A549 (cell line): ENCODE measurements at regions not wholly inside any gene's neighbourhood (a gene's known extent, or its start where the extent isn't known, plus 50 kb on each side); places are given as distances from the start of the nearest gene placed in this dataset.

Source experiments
- ATAC-seq, 2 experiments: fragments of 200-7000 bp in 1 of 2; fragments of >200 bp in 1 of 2; cut with Nextera tagmentation in 1 of 2; cut with Tn5 transposase in 1 of 2; 3 replicates each; pipeline versions ENCODE4 v1.8.0 to v1.9.1; 2018 to 2020; ENCODE audit warnings: mild to moderate bottlenecking in 1 of 2, moderate library complexity in 1 of 2
- CTCF ChIA-PET: fragments of 300-600 bp; sonication (Branson Sonifier 250); formaldehyde crosslinking; extraction: SDS; loops from one replicate; lab custom pipeline; 2021; ENCODE audit warnings: antibody characterized with exemption, inconsistent platforms; lab: Yijun Ruan, JAX
- POLR2A ChIA-PET: fragments of 350-600 bp; formaldehyde crosslinking; extraction: SDS; loops from one replicate; lab custom pipeline; 2021; ENCODE audit warnings: antibody characterized with exemption, inconsistent platforms; lab: Yijun Ruan, JAX
- DNase-seq, 2 experiments: peaks; one replicate each; pipeline versions ENCODE4 v3.0.0 to v3.0.0-alpha.2; 2011 to 2016; ENCODE audit warnings: low read depth in 1 of 2, low spot score in 1 of 2
- FAIRE-seq: peaks from 2 replicates; lab custom pipeline; 2011; peaks lifted over from hg19 to GRCh38; lab: Jason Lieb, UNC
- H3K27ac ChIP-seq, 2 experiments: fragments of >200 bp; sonication (Bioruptor Twin); formaldehyde crosslinking; 3 replicates each; pipeline ENCODE4 v1.5.1; 2016 to 2017
- H3K4me1 ChIP-seq: fragments of >200 bp; sonication (Bioruptor Twin); formaldehyde crosslinking; 3 replicates; pipeline ENCODE4 v1.6.1; 2016
- H3K4me2 ChIP-seq: fragments of >200 bp; sonication (Bioruptor Twin); formaldehyde crosslinking; 3 replicates; pipeline ENCODE4 v1.6.1; 2016
- H3K4me3 ChIP-seq: fragments of >200 bp; sonication (Bioruptor Twin); formaldehyde crosslinking; 3 replicates; pipeline ENCODE4 v1.5.1; 2016
- H3K9me3 ChIP-seq: fragments of >200 bp; sonication (Bioruptor Twin); formaldehyde crosslinking; 3 replicates; pipeline ENCODE4 v1.6.1; 2016
- CHD4 ChIP-seq: fragments of 200-600 bp; sonication (generic); IDR thresholded peaks from 2 replicates; pipeline ENCODE4 v1.6.1; 2016; ENCODE audit warnings: antibody characterized with exemption, mild to moderate bottlenecking, borderline replicate concordance
- EHF ChIP-seq: fragments of 250-450 bp; sonication (Bioruptor Pico); IDR thresholded peaks from 2 replicates; pipeline ENCODE4 v1.5.0; 2020; ENCODE audit warnings: mild to moderate bottlenecking
- EHMT2 ChIP-seq: fragments of 200-600 bp; sonication (generic); IDR thresholded peaks from 2 replicates; pipeline ENCODE4 v1.6.1; 2016; ENCODE audit warnings: antibody characterized with exemption, low read depth, mild to moderate bottlenecking, moderate library complexity
- EP300 ChIP-seq, 2 experiments: fragments of >200 bp; sonication (Bioruptor Twin); formaldehyde crosslinking; IDR thresholded peaks; 2 replicates in 1 of 2; 3 replicates in 1 of 2; pipeline ENCODE4 v1.6.1; 2016 to 2017
- ESRRA ChIP-seq: fragments of 150-350 bp; IDR thresholded peaks from 2 replicates; pipeline ENCODE4 v1.6.1; 2014; ENCODE audit warnings: mild to moderate bottlenecking, low read length, borderline replicate concordance
- FOSL2 ChIP-seq, 2 experiments: fragments of 450-650 bp in 1 of 2; fragments of >200 bp in 1 of 2; sonication (Bioruptor Twin) in 1 of 2; formaldehyde crosslinking; IDR thresholded peaks; 2 replicates each; pipeline versions ENCODE4 v1.5.0 to v1.6.1; 2016 to 2020; ENCODE audit warnings: mild to moderate bottlenecking in 1 of 2, moderate library complexity in 1 of 2
- FOXS1 ChIP-seq: fragments of 250-450 bp; sonication (Bioruptor Pico); IDR thresholded peaks from 2 replicates; pipeline ENCODE4 v1.5.0; 2020; ENCODE audit warnings: mild to moderate bottlenecking, moderate library complexity
- GATA3 ChIP-seq: IDR thresholded peaks from 2 replicates; pipeline ENCODE4 v1.6.1; 2012; ENCODE audit warnings: borderline replicate concordance
- HDAC2 ChIP-seq: fragments of 200-600 bp; sonication (generic); IDR thresholded peaks from 2 replicates; pipeline ENCODE4 v1.6.1; 2016
- MYC ChIP-seq: IDR thresholded peaks from 2 replicates; pipeline ENCODE4 v1.6.1; 2012; ENCODE audit warnings: mild to moderate bottlenecking, inconsistent platforms, low read length, improper control_type of control experiment, borderline replicate concordance
- NFE2L2 ChIP-seq: fragments of 150-350 bp; conservative IDR thresholded peaks from 2 replicates; pipeline ENCODE4 v1.6.1; 2014; ENCODE audit warnings: low read length
- NR3C1 ChIP-seq: fragments of >200 bp; sonication (Bioruptor Twin); formaldehyde crosslinking; IDR thresholded peaks from 3 replicates; pipeline ENCODE4 v1.6.1; 2017
- PHF8 ChIP-seq: fragments of 200-600 bp; sonication (generic); IDR thresholded peaks from 2 replicates; pipeline ENCODE4 v1.6.1; 2016; ENCODE audit warnings: low read depth, mild to moderate bottlenecking, antibody characterized with exemption, moderate library complexity, borderline replicate concordance
- POLR2A ChIP-seq: IDR thresholded peaks from 2 replicates; pipeline ENCODE4 v1.6.1; 2012; ENCODE audit warnings: mild to moderate bottlenecking, low read length
- POLR2AphosphoS2 ChIP-seq: conservative IDR thresholded peaks from 2 replicates; pipeline ENCODE4 v1.6.1; 2012; ENCODE audit warnings: low read length, improper control_type of control experiment, inconsistent platforms
- RCOR1 ChIP-seq: fragments of 150-350 bp; IDR thresholded peaks from 2 replicates; pipeline ENCODE4 v1.6.1; 2014; ENCODE audit warnings: antibody characterized with exemption, low read length, low read depth
- SMC3 ChIP-seq: fragments of >200 bp; sonication (Bioruptor Twin); formaldehyde crosslinking; IDR thresholded peaks from 3 replicates; pipeline ENCODE4 v1.6.1; 2018; ENCODE audit warnings: inconsistent platforms
- SREBF2 ChIP-seq: fragments of 450-650 bp; IDR thresholded peaks from 2 replicates; pipeline ENCODE4 v1.6.1; 2014; ENCODE audit warnings: mild to moderate bottlenecking, moderate library complexity
- TFCP2L1 ChIP-seq: fragments of 250-450 bp; sonication (Bioruptor Pico); IDR thresholded peaks from 2 replicates; pipeline ENCODE4 v1.5.0; 2021; ENCODE audit warnings: mild to moderate bottlenecking
- TP53 ChIP-seq: fragments of 250-450 bp; sonication (Bioruptor Pico); IDR thresholded peaks from 2 replicates; pipeline ENCODE4 v1.5.0; 2021; ENCODE audit warnings: mild to moderate bottlenecking, moderate library complexity
- WGBS: methylation state at CpG from one replicate; pipeline ENCODE4 v1.1.6; 2017; ENCODE audit errors: missing lambda C conversion rate; 5-methylcytosine and 5-hydroxymethylcytosine counted together
- TF ChIP-seq, protein P1 (sequence below): IDR thresholded peaks from 2 replicates; pipeline ENCODE4 v1.6.1; 2012
- TF ChIP-seq, protein P2 (sequence below): fragments of >200 bp; sonication (Bioruptor Twin); formaldehyde crosslinking; IDR thresholded peaks from 3 replicates; pipeline ENCODE4 v1.6.1; 2016
- TF ChIP-seq, protein P3 (sequence below): fragments of 250-450 bp; sonication (Bioruptor Pico); IDR thresholded peaks from 2 replicates; pipeline ENCODE4 v1.5.0; 2021; ENCODE audit warnings: mild to moderate bottlenecking, moderate library complexity, borderline replicate concordance
- TF ChIP-seq, protein P4 (sequence below): fragments of 150-350 bp; IDR thresholded peaks from 2 replicates; pipeline ENCODE4 v1.6.1; 2014; ENCODE audit warnings: low read depth, mild to moderate bottlenecking, low read length

DNA sequence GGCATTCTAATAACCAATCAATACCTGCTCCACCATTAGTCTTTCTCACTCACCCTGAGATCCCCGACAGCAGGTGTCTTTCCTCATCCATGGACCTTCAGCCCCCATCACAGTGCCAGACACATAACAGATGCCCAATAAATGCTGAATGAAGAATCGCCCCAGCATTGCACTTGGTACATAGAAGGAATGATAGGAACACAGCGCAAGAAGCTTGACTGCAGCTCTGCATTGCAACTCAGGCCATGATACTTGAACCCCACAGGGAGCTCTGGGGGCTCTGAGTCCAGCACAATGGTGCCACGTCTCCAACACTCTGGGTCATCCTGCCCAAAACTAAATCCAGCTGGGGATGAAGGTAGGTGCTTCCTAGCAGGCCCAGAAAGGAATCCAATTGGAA is 355.0 kb upstream of the SLC30A5 start:
- H3K27ac ChIP-seq = no peak overlapping the region
- TF ChIP-seq NR3C1 (no peak), FOSL2 (IDR thresholded peaks at IDR 0.05) (no peak), FOSL2 (CRISPR knock-in tag; IDR thresholded peaks at IDR 0.05) (no peak), GATA3 (no peak)
- TF ChIP-seq, protein P1, sequence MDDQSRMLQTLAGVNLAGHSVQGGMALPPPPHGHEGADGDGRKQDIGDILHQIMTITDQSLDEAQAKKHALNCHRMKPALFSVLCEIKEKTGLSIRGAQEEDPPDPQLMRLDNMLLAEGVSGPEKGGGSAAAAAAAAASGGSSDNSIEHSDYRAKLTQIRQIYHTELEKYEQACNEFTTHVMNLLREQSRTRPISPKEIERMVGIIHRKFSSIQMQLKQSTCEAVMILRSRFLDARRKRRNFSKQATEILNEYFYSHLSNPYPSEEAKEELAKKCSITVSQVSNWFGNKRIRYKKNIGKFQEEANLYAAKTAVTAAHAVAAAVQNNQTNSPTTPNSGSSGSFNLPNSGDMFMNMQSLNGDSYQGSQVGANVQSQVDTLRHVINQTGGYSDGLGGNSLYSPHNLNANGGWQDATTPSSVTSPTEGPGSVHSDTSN = no peak
- 51% methylated on average over 4 of the region's 4 CpGs for WGBS
- CTCF ChIA-PET = interaction anchor here (0.9 to 1.5 kb wide), 2 partner anchors 14 to 15 kb away, joined by 3 read pairs; no protein-coding TSS in a partner anchor
- FAIRE-seq = no peak
- H3K4me1 ChIP-seq = no peaks in the 10 kb centered on the region
- ATAC-seq = no peak
- H3K4me3 ChIP-seq = no peak overlapping the region
- DNase-seq = no peak
- POLR2A ChIA-PET = no interaction called here
- no peak overlapping the region for H3K4me2 ChIP-seq
- no peaks in the 10 kb centered on the region for H3K9me3 ChIP-seq

DNA sequence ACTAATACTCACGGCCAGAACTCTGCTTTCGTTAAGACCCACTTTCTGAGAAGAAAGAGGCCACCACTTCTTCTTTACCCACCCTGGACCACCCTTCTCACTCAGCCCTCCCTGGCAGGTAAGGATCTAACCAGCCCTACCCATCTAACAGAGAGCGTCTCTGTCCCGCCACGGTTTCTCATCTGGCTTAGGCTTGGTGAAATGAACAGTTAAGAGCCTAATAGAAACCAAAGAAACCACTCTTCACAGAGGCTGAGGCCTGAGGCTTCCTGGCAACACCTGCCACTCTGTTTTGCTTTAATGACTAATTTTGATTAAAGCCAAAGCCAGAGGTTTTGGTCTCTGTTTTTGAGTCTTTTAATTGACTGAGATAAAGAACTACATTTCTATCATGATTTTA is 354.1 kb upstream of the SLC30A5 start:
- FAIRE-seq (no peak), DNase-seq (no peak), ATAC-seq (no peak)
- 73% methylated on average over 5 of the region's 5 CpGs for WGBS
- TF ChIP-seq, protein P2, sequence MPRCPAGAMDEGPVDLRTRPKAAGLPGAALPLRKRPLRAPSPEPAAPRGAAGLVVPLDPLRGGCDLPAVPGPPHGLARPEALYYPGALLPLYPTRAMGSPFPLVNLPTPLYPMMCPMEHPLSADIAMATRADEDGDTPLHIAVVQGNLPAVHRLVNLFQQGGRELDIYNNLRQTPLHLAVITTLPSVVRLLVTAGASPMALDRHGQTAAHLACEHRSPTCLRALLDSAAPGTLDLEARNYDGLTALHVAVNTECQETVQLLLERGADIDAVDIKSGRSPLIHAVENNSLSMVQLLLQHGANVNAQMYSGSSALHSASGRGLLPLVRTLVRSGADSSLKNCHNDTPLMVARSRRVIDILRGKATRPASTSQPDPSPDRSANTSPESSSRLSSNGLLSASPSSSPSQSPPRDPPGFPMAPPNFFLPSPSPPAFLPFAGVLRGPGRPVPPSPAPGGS = no peak
- no peak for TF ChIP-seq RCOR1
- no peak for TF ChIP-seq FOSL2 (IDR thresholded peaks at IDR 0.05)
- TF ChIP-seq FOSL2 (CRISPR knock-in tag; IDR thresholded peaks at IDR 0.05) = no peak
- TF ChIP-seq, protein P3, sequence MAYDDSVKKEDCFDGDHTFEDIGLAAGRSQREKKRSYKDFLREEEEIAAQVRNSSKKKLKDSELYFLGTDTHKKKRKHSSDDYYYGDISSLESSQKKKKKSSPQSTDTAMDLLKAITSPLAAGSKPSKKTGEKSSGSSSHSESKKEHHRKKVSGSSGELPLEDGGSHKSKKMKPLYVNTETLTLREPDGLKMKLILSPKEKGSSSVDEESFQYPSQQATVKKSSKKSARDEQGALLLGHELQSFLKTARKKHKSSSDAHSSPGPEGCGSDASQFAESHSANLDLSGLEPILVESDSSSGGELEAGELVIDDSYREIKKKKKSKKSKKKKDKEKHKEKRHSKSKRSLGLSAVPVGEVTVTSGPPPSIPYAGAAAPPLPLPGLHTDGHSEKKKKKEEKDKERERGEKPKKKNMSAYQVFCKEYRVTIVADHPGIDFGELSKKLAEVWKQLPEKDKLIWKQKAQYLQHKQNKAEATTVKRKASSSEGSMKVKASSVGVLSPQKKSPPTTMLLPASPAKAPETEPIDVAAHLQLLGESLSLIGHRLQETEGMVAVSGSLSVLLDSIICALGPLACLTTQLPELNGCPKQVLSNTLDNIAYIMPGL (CRISPR knock-in tag) = no peak
- no peak for TF ChIP-seq SREBF2
- TF ChIP-seq FOXS1 (CRISPR knock-in tag) = no peak
- no peak for TF ChIP-seq EP300 (IDR thresholded peaks at IDR 0.05)
- POLR2A ChIA-PET = no interaction called here
- H3K4me2 ChIP-seq = no peak overlapping the region
- H3K9me3 ChIP-seq = no peaks in the 10 kb centered on the region
- H3K4me1 ChIP-seq = no peaks in the 10 kb centered on the region
- H3K27ac ChIP-seq = no peak overlapping the region
- no peak overlapping the region for H3K4me3 ChIP-seq
- CTCF ChIA-PET = interaction anchor here (1.5 kb wide), 1 partner anchor 16 kb away, joined by 3 read pairs; no protein-coding TSS in a partner anchor

DNA sequence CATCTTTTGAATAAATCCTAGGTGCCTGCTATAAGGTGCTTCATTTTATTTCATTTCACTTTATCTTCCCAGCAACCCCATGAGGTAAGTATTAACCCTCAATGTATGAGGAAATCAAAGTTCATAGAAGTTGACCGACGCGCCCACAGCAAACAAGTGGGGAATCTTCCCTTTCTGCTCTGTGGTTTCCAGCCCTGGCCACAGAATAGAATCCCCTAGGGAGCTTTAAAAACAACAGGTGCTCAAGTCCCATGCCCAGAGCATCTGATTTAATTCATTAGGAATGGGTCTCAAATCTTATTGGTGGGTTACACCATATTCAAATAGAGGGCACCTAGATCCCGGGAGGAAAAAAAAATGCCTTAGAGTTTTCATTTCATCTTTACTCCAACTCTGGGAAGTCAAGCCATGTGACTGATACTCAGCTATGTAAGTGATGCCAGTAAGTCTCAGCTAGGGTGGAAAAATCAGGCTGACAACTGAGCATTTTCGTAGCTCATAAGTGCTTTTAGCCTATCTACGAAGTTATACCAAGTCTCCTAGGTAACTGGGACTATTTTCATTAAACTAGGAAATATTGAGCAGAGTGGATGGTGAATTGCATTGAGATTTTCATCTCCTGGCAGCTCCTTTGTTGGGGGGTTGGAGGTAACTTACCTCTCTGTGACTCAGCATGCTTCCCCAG is 353.4 kb upstream of the SLC30A5 start:
- WGBS = 77% methylated on average over 6 of the region's 6 CpGs
- ATAC-seq (no peak), FAIRE-seq (no peak), DNase-seq (no peak)
- Histone ChIP-seq H3K4me2 (no peak overlapping the region), H3K9me3 (no peaks in the 10 kb centered on the region), H3K4me3 (no peak overlapping the region), H3K27ac (no peak overlapping the region), H3K4me1 (no peaks in the 10 kb centered on the region)
- ChIA-PET CTCF (no interaction called here), POLR2A (no interaction called here)
- TF ChIP-seq NFE2L2 (no peak), MYC (no peak), CHD4 (no peak), ESRRA (no peak), SMC3 (no peak), TP53 (no peak), TFCP2L1 (CRISPR knock-in tag) (no peak), EHF (CRISPR knock-in tag) (no peak), POLR2A (no peak), GATA3 (no peak), EHMT2 (no peak), POLR2AphosphoS2 (no peak), PHF8 (no peak), HDAC2 (no peak), RCOR1 (no peak)
- TF ChIP-seq, protein P1 = no peak
- TF ChIP-seq, protein P3 (CRISPR knock-in tag) = no peak
- TF ChIP-seq, protein P4, sequence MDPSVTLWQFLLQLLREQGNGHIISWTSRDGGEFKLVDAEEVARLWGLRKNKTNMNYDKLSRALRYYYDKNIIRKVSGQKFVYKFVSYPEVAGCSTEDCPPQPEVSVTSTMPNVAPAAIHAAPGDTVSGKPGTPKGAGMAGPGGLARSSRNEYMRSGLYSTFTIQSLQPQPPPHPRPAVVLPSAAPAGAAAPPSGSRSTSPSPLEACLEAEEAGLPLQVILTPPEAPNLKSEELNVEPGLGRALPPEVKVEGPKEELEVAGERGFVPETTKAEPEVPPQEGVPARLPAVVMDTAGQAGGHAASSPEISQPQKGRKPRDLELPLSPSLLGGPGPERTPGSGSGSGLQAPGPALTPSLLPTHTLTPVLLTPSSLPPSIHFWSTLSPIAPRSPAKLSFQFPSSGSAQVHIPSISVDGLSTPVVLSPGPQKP = no peak
